IMR-90 (cell line): ENCODE measurements at regions not wholly inside any gene's neighbourhood (a gene's known extent, or its start where the extent isn't known, plus 50 kb on each side); places are given as distances from the start of the nearest gene placed in this dataset.

Experiments used
- ATAC-seq: fragments of 200-7000 bp; cut with Tn5 transposase; 2 replicates; pipeline ENCODE4 v1.9.1; 2020; ENCODE audit warnings: low read depth, mild to moderate bottlenecking, moderate library complexity
- BruUV-seq: library from RNA; stranded (reverse); fragments of 400-500 nt; replicated peaks from 2 replicates; lab custom pipeline; 2021; lab: Mats Ljungman, UMichigan
- CTCF ChIA-PET: fragments of 300-600 bp; formaldehyde crosslinking; extraction: SDS; loops from one replicate; lab custom pipeline; 2021; ENCODE audit warnings: antibody characterized with exemption; lab: Yijun Ruan, JAX
- POLR2A ChIA-PET: fragments of 300-600 bp; sonication (Branson Sonifier 250); formaldehyde crosslinking; loops from one replicate; lab custom pipeline; 2022; ENCODE audit warnings: antibody characterized with exemption; ENCODE audit not compliant: unreplicated experiment; lab: Charles Lee
- DNase-seq: peaks from one replicate; pipeline ENCODE4 v3.0.0; 2013
- H2AFZ ChIP-seq: replicated peaks from 2 replicates; pipeline ENCODE3; 2013; ENCODE audit warnings: low read length, mild to moderate bottlenecking; ENCODE audit not compliant: poor library complexity
- H2AK5ac ChIP-seq: 2 replicates; pipeline ENCODE4 v1.6.1; 2013; ENCODE audit warnings: low read depth, low read length, inconsistent platforms
- H2AK9ac ChIP-seq: replicated peaks from 2 replicates; pipeline ENCODE3; 2013; ENCODE audit warnings: mild to moderate bottlenecking, low read depth, low read length, moderate library complexity; ENCODE audit not compliant: poor library complexity
- H2BK120ac ChIP-seq: 2 replicates; pipeline ENCODE4 v1.6.1; 2013; ENCODE audit warnings: low read depth, low read length, inconsistent platforms
- H2BK15ac ChIP-seq: 3 replicates; pipeline ENCODE4 v1.6.1; 2013; ENCODE audit warnings: low read depth, low read length, inconsistent platforms
- H2BK20ac ChIP-seq: 2 replicates; pipeline ENCODE4 v1.6.1; 2013; ENCODE audit warnings: low read depth, mild to moderate bottlenecking, inconsistent platforms, low read length, moderate library complexity
- H2BK5ac ChIP-seq: 2 replicates; pipeline ENCODE4 v1.6.1; 2013; ENCODE audit warnings: mild to moderate bottlenecking, low read depth, low read length, inconsistent platforms; ENCODE audit not compliant: poor library complexity, severe bottlenecking
- H3K14ac ChIP-seq: replicated peaks from 2 replicates; pipeline ENCODE4 v1.6.1; 2013; ENCODE audit warnings: low read depth, low read length, inconsistent platforms
- H3K18ac ChIP-seq: 2 replicates; pipeline ENCODE4 v1.6.1; 2013; ENCODE audit warnings: low read depth, low read length, control low read depth
- H3K23ac ChIP-seq: 2 replicates; pipeline ENCODE4 v1.6.1; 2013; ENCODE audit warnings: low read depth, low read length, inconsistent platforms
- H3K27ac ChIP-seq: 2 replicates; pipeline ENCODE4 v1.5.1; 2013; ENCODE audit warnings: mild to moderate bottlenecking, control low read depth, low read length; ENCODE audit not compliant: insufficient read depth
- H3K27me3 ChIP-seq: 2 replicates; pipeline ENCODE4 v1.6.1; 2013; ENCODE audit warnings: low read length; ENCODE audit not compliant: control insufficient read depth, insufficient read depth
- H3K36me3 ChIP-seq: 2 replicates; pipeline ENCODE4 v1.6.1; 2013; ENCODE audit warnings: low read length, mixed read lengths; ENCODE audit not compliant: control insufficient read depth, insufficient read depth
- H3K4ac ChIP-seq: 2 replicates; pipeline ENCODE4 v1.6.1; 2013; ENCODE audit warnings: low read depth, low read length, inconsistent platforms
- H3K4me1 ChIP-seq: 2 replicates; pipeline ENCODE4 v1.6.1; 2013; ENCODE audit warnings: low read length, mixed read lengths; ENCODE audit not compliant: control insufficient read depth, insufficient read depth
- H3K4me2 ChIP-seq: 2 replicates; pipeline ENCODE4 v1.6.1; 2013; ENCODE audit warnings: low read depth, mild to moderate bottlenecking, control low read depth, low read length, moderate library complexity
- H3K4me3 ChIP-seq: 2 replicates; pipeline ENCODE4 v1.5.1; 2013; ENCODE audit warnings: low read depth, mild to moderate bottlenecking, control low read depth, low read length, moderate library complexity; ENCODE audit not compliant: insufficient read depth
- H3K56ac ChIP-seq: 2 replicates; pipeline ENCODE4 v1.6.1; 2013; ENCODE audit warnings: low read length, inconsistent platforms; ENCODE audit not compliant: insufficient read depth; ENCODE audit errors: extremely low read depth
- H3K79me1 ChIP-seq, 2 experiments: 2 replicates each; pipeline ENCODE4 v1.6.1; 2013; ENCODE audit warnings: low read length in 2 of 2, inconsistent platforms in 1 of 2, low read depth in 1 of 2
- H3K9ac ChIP-seq: 2 replicates; pipeline ENCODE4 v1.6.1; 2013; ENCODE audit warnings: low read depth, low read length, control low read depth
- H3K9me1 ChIP-seq: 2 replicates; pipeline ENCODE4 v1.6.1; 2013; ENCODE audit warnings: low read length, inconsistent platforms; ENCODE audit not compliant: insufficient read depth
- H3K9me3 ChIP-seq: 2 replicates; pipeline ENCODE4 v1.6.1; 2013; ENCODE audit warnings: low read length; ENCODE audit not compliant: control insufficient read depth, insufficient read depth
- H4K20me1 ChIP-seq: 2 replicates; pipeline ENCODE4 v1.6.1; 2013; ENCODE audit warnings: low read length, inconsistent platforms; ENCODE audit not compliant: insufficient read depth
- H4K5ac ChIP-seq: 2 replicates; pipeline ENCODE4 v1.6.1; 2013; ENCODE audit warnings: mild to moderate bottlenecking, low read depth, low read length, control low read depth
- H4K8ac ChIP-seq, 2 experiments: 2 replicates each; pipeline ENCODE4 v1.6.1; 2013; ENCODE audit warnings: low read depth in 2 of 2, low read length in 2 of 2, control low read depth in 1 of 2, inconsistent platforms in 1 of 2
- H4K91ac ChIP-seq: 2 replicates; pipeline ENCODE4 v1.6.1; 2013; ENCODE audit warnings: low read depth, low read length, inconsistent platforms; ENCODE audit not compliant: insufficient read depth
- CEBPB ChIP-seq: IDR thresholded peaks from 2 replicates; pipeline ENCODE4 v1.6.1; 2012; ENCODE audit warnings: low read depth, low read length, improper control_type of control experiment
- CHD1 ChIP-seq: IDR thresholded peaks from 2 replicates; pipeline ENCODE4 v1.6.1; 2012; ENCODE audit warnings: low read depth, low read length, improper control_type of control experiment
- FOS ChIP-seq: fragments of 150-350 bp; IDR thresholded peaks from 2 replicates; pipeline ENCODE4 v1.6.1; 2016; ENCODE audit warnings: low read depth, low read length
- MAFK ChIP-seq: IDR thresholded peaks from 2 replicates; pipeline ENCODE4 v1.6.1; 2012; ENCODE audit warnings: low read depth, low read length, improper control_type of control experiment
- MAZ ChIP-seq: IDR thresholded peaks from 2 replicates; pipeline ENCODE4 v1.6.1; 2012; ENCODE audit warnings: low read depth, mild to moderate bottlenecking, low read length, improper control_type of control experiment, moderate library complexity, borderline replicate concordance
- MXI1 ChIP-seq: IDR thresholded peaks from 2 replicates; pipeline ENCODE4 v1.6.1; 2012; ENCODE audit warnings: low read depth, mild to moderate bottlenecking, low read length, moderate library complexity, borderline replicate concordance
- NFE2L2 ChIP-seq: fragments of 150-350 bp; IDR thresholded peaks from 2 replicates; pipeline ENCODE4 v1.6.1; 2016; ENCODE audit warnings: low read depth, mild to moderate bottlenecking, low read length
- RAD21 ChIP-seq: IDR thresholded peaks from 2 replicates; pipeline ENCODE4 v1.6.1; 2012; ENCODE audit warnings: low read length, improper control_type of control experiment
- RCOR1 ChIP-seq: IDR thresholded peaks from 2 replicates; pipeline ENCODE4 v1.6.1; 2012; ENCODE audit warnings: mild to moderate bottlenecking, low read length, improper control_type of control experiment; ENCODE audit not compliant: insufficient replicate concordance
- RFX5 ChIP-seq: IDR thresholded peaks from 2 replicates; pipeline ENCODE4 v1.8.0; 2012; ENCODE audit warnings: low read depth, mild to moderate bottlenecking, low read length, moderate library complexity
- SMC3 ChIP-seq: fragments of 150-350 bp; IDR thresholded peaks from 2 replicates; pipeline ENCODE4 v1.6.1; 2016; ENCODE audit warnings: low read depth, mild to moderate bottlenecking, antibody characterized with exemption, low read length, moderate library complexity
- WGBS, 2 experiments: methylation state at CpG; one replicate each; pipeline versions ENCODE4 v1.1.5 to v1.1.7; 2013; ENCODE audit warnings: missing lambda C conversion rate in 2 of 2; ENCODE audit not compliant: insufficient read length in 1 of 2; ENCODE audit errors: extremely low coverage in 2 of 2; 5-methylcytosine and 5-hydroxymethylcytosine counted together
- dilution Hi-C: fragments of 300-500 bp; cut with HindIII; formaldehyde crosslinking; loops from one replicate; pipeline ENCODE4 v1.14.3; 2018; ENCODE audit warnings: low sequenced_read_pairs; ENCODE audit not compliant: unreplicated experiment
- in situ Hi-C: fragments of 300-500 bp; cut with MboI; formaldehyde crosslinking; loops from 3 replicates; pipeline ENCODE4 v1.14.3; 2019; ENCODE audit warnings: low sequenced_read_pairs, inconsistent platforms, mixed read lengths
- intact Hi-C: fragments of 100-400 bp; cut with micrococcal nuclease; formaldehyde crosslinking; loops from 2 replicates; pipeline ENCODE4 v1.10.0; 2022
- TF ChIP-seq, protein P1 (sequence below): fragments of 150-350 bp; IDR thresholded peaks from 2 replicates; pipeline ENCODE4 v1.6.1; 2016; ENCODE audit warnings: low read depth, mild to moderate bottlenecking, low read length, moderate library complexity, borderline replicate concordance
- TF ChIP-seq, protein P2 (sequence below): fragments of 150-350 bp; IDR thresholded peaks from 2 replicates; pipeline ENCODE4 v1.6.1; 2017; ENCODE audit warnings: mild to moderate bottlenecking, antibody characterized with exemption, low read length, low read depth

DNA sequence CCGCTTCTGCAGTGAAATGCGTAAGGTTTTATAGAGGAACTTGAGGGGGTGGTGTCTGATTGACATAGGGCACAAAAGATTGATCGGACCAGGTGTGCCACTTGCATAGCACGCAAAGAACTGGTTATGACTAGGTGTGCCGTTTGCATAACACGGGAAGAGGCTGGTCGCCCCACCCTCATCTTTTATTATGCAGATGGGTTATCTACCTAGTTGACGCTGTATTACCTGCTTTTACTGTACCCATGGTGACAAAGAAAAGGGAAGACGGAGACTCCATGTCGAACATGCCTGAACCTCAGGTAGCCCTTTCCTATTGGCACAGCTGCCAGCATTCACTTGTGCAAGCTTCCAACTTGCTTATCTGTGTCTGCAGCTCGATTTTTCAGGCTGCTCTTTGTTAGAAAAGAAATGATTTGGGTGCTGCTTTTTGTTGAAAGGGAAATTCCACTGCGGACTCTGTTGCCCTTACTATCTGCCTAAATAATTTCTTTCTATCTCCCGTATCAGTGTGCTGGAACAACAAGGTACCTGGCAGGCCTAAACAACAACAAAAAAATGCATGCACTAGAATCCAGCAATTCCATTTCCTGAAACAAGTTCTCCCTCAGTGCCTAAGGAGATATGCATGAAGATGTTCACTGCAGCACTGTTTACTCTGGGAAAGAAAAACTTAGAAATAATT, 194.4 kb upstream of the KAZN start:
- in situ Hi-C loops = no loop called here
- H3K36me3 ChIP-seq = no peaks in the 10 kb centered on the region

More for the DNA sequence above, 194.4 kb upstream of the KAZN start:
- Histone ChIP-seq H3K4me3 (no peak overlapping the region), H3K27ac (no peak overlapping the region), H3K9ac (no peak overlapping the region), H3K14ac (no peak overlapping the region), H2BK20ac (no peak overlapping the region), H3K18ac (no peak overlapping the region), H4K5ac (no peak overlapping the region), H3K9me3 (no peaks in the 10 kb centered on the region), H2AFZ (no peak overlapping the region), H3K4me2 (no peak overlapping the region), H2AK9ac (no peak overlapping the region), H3K4ac (no peak overlapping the region), H4K8ac (no peak overlapping the region), H3K4me1 (no peaks in the 10 kb centered on the region), H2AK5ac (no peak overlapping the region), H3K79me1 (no peaks in the 10 kb centered on the region), H3K56ac (no peak overlapping the region), H2BK120ac (no peak overlapping the region), H2BK15ac (no peak overlapping the region), H4K20me1 (no peaks in the 10 kb centered on the region), H3K27me3 (no peaks in the 10 kb centered on the region), H2BK5ac (no peak overlapping the region), H4K91ac (no peak overlapping the region), H3K23ac (no peak overlapping the region), H3K9me1 (no peaks in the 10 kb centered on the region)
- 88% methylated on average over 4 of the region's 13 CpGs; no CpG with 5 or more reads in 1 of the 2 experiments for whole genome bisulfite sequencing, 2 experiments
- dilution Hi-C loops = no loop called here
- intact Hi-C loops = no loop called here
- no peak for DNase-seq
- ChIA-PET CTCF (no interaction called here), POLR2A (no interaction called here)
- no TSS peak for BruUV-seq
- no peak for ATAC-seq
- TF ChIP-seq RCOR1 = no peak
- no peak for TF ChIP-seq SMC3
- TF ChIP-seq MAZ = no peak
- TF ChIP-seq CEBPB = no peak
- no peak for TF ChIP-seq MAFK
- TF ChIP-seq RAD21 = no peak
- TF ChIP-seq RFX5 = no peak
- TF ChIP-seq, protein P1, sequence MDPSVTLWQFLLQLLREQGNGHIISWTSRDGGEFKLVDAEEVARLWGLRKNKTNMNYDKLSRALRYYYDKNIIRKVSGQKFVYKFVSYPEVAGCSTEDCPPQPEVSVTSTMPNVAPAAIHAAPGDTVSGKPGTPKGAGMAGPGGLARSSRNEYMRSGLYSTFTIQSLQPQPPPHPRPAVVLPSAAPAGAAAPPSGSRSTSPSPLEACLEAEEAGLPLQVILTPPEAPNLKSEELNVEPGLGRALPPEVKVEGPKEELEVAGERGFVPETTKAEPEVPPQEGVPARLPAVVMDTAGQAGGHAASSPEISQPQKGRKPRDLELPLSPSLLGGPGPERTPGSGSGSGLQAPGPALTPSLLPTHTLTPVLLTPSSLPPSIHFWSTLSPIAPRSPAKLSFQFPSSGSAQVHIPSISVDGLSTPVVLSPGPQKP = no peak
- TF ChIP-seq, protein P2, sequence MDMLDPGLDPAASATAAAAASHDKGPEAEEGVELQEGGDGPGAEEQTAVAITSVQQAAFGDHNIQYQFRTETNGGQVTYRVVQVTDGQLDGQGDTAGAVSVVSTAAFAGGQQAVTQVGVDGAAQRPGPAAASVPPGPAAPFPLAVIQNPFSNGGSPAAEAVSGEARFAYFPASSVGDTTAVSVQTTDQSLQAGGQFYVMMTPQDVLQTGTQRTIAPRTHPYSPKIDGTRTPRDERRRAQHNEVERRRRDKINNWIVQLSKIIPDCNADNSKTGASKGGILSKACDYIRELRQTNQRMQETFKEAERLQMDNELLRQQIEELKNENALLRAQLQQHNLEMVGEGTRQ = no peak
- TF ChIP-seq NFE2L2 = no peak
- TF ChIP-seq MXI1 = no peak
- TF ChIP-seq CHD1 = no peak
- TF ChIP-seq FOS = no peak
